T-cell (primary cell): ENCODE measurements at regions not wholly inside any gene's neighbourhood (a gene's known extent, or its start where the extent isn't known, plus 50 kb on each side); places are given as distances from the start of the nearest gene placed in this dataset.

Experiments used
- ATAC-seq, 4 experiments: fragments of 200-7000 bp in 3 of 4; fragments of 150-1000 bp in 1 of 4; cut with Tn5 transposase; replicated peaks in 1 of 4; 1 replicate in 3 of 4; 2 replicates in 1 of 4; pipeline ENCODE4 v1.10.0; 2021; ENCODE audit warnings: moderate library complexity in 3 of 4, mild to moderate bottlenecking in 2 of 4, moderate number of reproducible peaks in 1 of 4
- CTCF ChIA-PET, 2 donors: fragments of 300-600 bp; sonication (Branson Sonifier 250); formaldehyde crosslinking; loops; one replicate each; lab custom pipeline; 2022; ENCODE audit warnings: antibody characterized with exemption in 2 of 2; lab: Charles Lee
- POLR2A ChIA-PET, 2 donors: fragments of 300-600 bp; sonication (Branson Sonifier 250); formaldehyde crosslinking; loops; one replicate each; lab custom pipeline; 2022; ENCODE audit warnings: antibody characterized with exemption in 2 of 2; lab: Charles Lee
- DNase-seq, 35 experiments: peaks; one replicate each; pipeline versions ENCODE4 v3.0.0 to v3.0.0-alpha.2; 2013 to 2023
- H3K27ac ChIP-seq: one replicate; pipeline ENCODE4 v1.5.1; 2013; ENCODE audit warnings: low read length
- H3K27me3 ChIP-seq, 2 experiments: replicated peaks in 1 of 2; 1 replicate in 1 of 2; 2 replicates in 1 of 2; pipeline versions ENCODE4 v1.6.1 to v1.7.0; 2013; ENCODE audit warnings: low read length in 1 of 2, mixed read lengths in 1 of 2; ENCODE audit not compliant: control insufficient read depth in 2 of 2, insufficient read depth in 2 of 2; ENCODE audit errors: extremely low read depth in 1 of 2
- H3K36me3 ChIP-seq, 2 donors: 1 replicate in 1 of 2; 2 replicates in 1 of 2; pipeline versions ENCODE4 v1.6.1 to v1.7.0; 2013; ENCODE audit warnings: low read length in 1 of 2; ENCODE audit not compliant: control insufficient read depth in 2 of 2, insufficient read depth in 1 of 2; ENCODE audit errors: extremely low read depth in 1 of 2
- H3K4me1 ChIP-seq, 2 experiments: 1 replicate in 1 of 2; 2 replicates in 1 of 2; pipeline versions ENCODE4 v1.6.1 to v1.7.0; 2013; ENCODE audit warnings: low read length in 2 of 2, mixed read lengths in 1 of 2; ENCODE audit not compliant: insufficient read depth in 2 of 2, control insufficient read depth in 1 of 2; ENCODE audit errors: extremely low read depth in 1 of 2
- H3K4me3 ChIP-seq, 2 donors: 1 replicate in 1 of 2; 2 replicates in 1 of 2; pipeline versions ENCODE4 v1.5.1 to v1.7.0; 2013; ENCODE audit warnings: mild to moderate bottlenecking in 2 of 2, low read length in 1 of 2, moderate library complexity in 1 of 2; ENCODE audit not compliant: control insufficient read depth in 1 of 2; ENCODE audit errors: extremely low read depth in 1 of 2
- H3K9me3 ChIP-seq: 2 replicates; pipeline ENCODE4 v1.7.0; 2013
- H3K27ac Mint-ChIP-seq, 2 donors: one replicate each; pipeline ENCODE4 v1.8.0; 2020 to 2021; ENCODE audit warnings: mild to moderate bottlenecking in 2 of 2, mixed read lengths in 2 of 2
- H3K27me3 Mint-ChIP-seq, 2 donors: one replicate each; pipeline ENCODE4 v1.8.0; 2021 to 2022; ENCODE audit warnings: mixed read lengths in 2 of 2
- H3K36me3 Mint-ChIP-seq: one replicate; pipeline ENCODE4 v1.8.0; 2021; ENCODE audit warnings: mixed read lengths
- H3K4me1 Mint-ChIP-seq, 3 donors: one replicate each; pipeline ENCODE4 v1.8.0; 2020 to 2022; ENCODE audit warnings: mixed read lengths in 3 of 3, mild to moderate bottlenecking in 1 of 3
- H3K4me3 Mint-ChIP-seq, 3 donors: one replicate each; pipeline ENCODE4 v1.8.0; 2020 to 2022; ENCODE audit warnings: mild to moderate bottlenecking in 3 of 3, mixed read lengths in 3 of 3, moderate library complexity in 3 of 3
- H3K9me3 Mint-ChIP-seq, 3 donors: one replicate each; pipeline ENCODE4 v1.8.0; 2020 to 2022; ENCODE audit warnings: mixed read lengths in 3 of 3
- WGBS: methylation state at CpG from one replicate; pipeline ENCODE4 v1.1.5; 2013; ENCODE audit warnings: missing lambda C conversion rate; ENCODE audit not compliant: insufficient coverage; 5-methylcytosine and 5-hydroxymethylcytosine counted together

- Mint-ChIP-seq H3K27me3 (peaks cover 7 to 19% of the 10 kb centered on the region in 2 donors), H3K9me3 (peaks cover 0 to 9% (median 0%) of the 10 kb centered on the region in 3 donors), H3K4me3 (no peak overlapping the region), H3K4me1 (no peaks in the 10 kb centered on the region), H3K27ac (no peak overlapping the region), H3K36me3 (no peaks in the 10 kb centered on the region)
- CTCF ChIA-PET = no interaction called here
- Histone ChIP-seq H3K36me3 (no peaks in the 10 kb centered on the region), H3K4me1 (no peaks in the 10 kb centered on the region), H3K27ac (no peak overlapping the region), H3K27me3 (peaks cover 0 to 15% of the 10 kb centered on the region in 2 experiments), H3K4me3 (no peak overlapping the region), H3K9me3 (no peaks in the 10 kb centered on the region)
- ATAC-seq (no peak), DNase-seq (no peak)
- POLR2A ChIA-PET = no interaction called here
- 11% methylated on average over 3 of the region's 6 CpGs for whole genome bisulfite sequencing
These were observed 587.5 kb upstream of the B3GAT1 start for GRCh38 chr11:134999590-134999989.

GRCh38 chr11:134997652-134998320, 585.7 kb upstream of the B3GAT1 start:
- H3K9me3 Mint-ChIP-seq = peaks cover 0 to 9% (median 0%) of the 10 kb centered on the region in 3 donors
- no peaks in the 10 kb centered on the region for H3K36me3 ChIP-seq
- peaks cover 0 to 22% of the 10 kb centered on the region in 2 experiments for H3K27me3 ChIP-seq
- no peaks in the 10 kb centered on the region for H3K4me1 ChIP-seq
- ChIA-PET POLR2A (no interaction called here), CTCF (no interaction called here)
- ATAC-seq (no peak), DNase-seq (no peak)
- H3K4me1 Mint-ChIP-seq = no peaks in the 10 kb centered on the region
- H3K36me3 Mint-ChIP-seq = no peaks in the 10 kb centered on the region
- H3K27me3 Mint-ChIP-seq = peaks cover 19 to 25% of the 10 kb centered on the region in 2 donors
- no peak overlapping the region for H3K4me3 ChIP-seq
- no peak overlapping the region for H3K4me3 Mint-ChIP-seq
- no peak overlapping the region for H3K27ac ChIP-seq
- 92% methylated on average over 6 of the region's 11 CpGs for WGBS
- H3K9me3 ChIP-seq = no peaks in the 10 kb centered on the region
- no peak overlapping the region for H3K27ac Mint-ChIP-seq

DNA sequence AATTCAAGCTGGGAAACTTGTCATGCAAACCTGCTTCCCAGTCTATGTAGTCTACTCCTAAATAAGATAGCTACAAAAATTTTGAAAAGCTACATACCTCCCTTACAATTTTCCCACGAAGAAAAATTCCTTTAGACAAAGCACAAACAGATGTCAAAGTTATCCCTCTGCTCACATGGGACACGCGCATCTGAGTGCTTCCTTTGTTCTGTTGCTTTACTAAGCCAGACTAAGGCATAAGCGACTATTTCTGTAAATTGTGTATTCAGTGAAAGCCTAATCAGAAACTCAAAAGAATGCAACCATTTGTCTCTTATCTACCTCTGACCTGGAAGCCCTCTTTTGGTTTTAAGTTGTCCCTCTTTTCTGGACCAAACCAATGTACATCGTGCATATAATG, 583.7 kb upstream of the B3GAT1 start:
- Histone ChIP-seq H3K27me3 (peaks cover 0 to 22% of the 10 kb centered on the region in 2 experiments), H3K27ac (no peak overlapping the region), H3K4me1 (no peaks in the 10 kb centered on the region), H3K36me3 (no peaks in the 10 kb centered on the region), H3K9me3 (no peaks in the 10 kb centered on the region), H3K4me3 (no peak overlapping the region)
- CTCF ChIA-PET = no interaction called here
- peaks cover 0 to 3% (median 0%) of the 10 kb centered on the region in 3 donors for H3K9me3 Mint-ChIP-seq
- no peak overlapping the region for H3K4me3 Mint-ChIP-seq
- H3K27me3 Mint-ChIP-seq = peaks cover 19 to 25% of the 10 kb centered on the region in 2 donors
- POLR2A ChIA-PET = interaction anchor here in 1 of 2 donors (0.6 kb wide), 1 partner anchor 13 kb away, joined by 8 read pairs; no protein-coding TSS in a partner anchor
- no peaks in the 10 kb centered on the region for H3K36me3 Mint-ChIP-seq
- H3K4me1 Mint-ChIP-seq = no peaks in the 10 kb centered on the region
- DNase-seq (no peak), ATAC-seq (no peak)
- 40% methylated on average over 1 of the region's 5 CpGs for WGBS
- no peak overlapping the region for H3K27ac Mint-ChIP-seq

- Mint-ChIP-seq H3K36me3 (no peaks in the 10 kb centered on the region), H3K27me3 (peaks cover 19 to 23% of the 10 kb centered on the region in 2 donors), H3K27ac (no peak overlapping the region), H3K4me3 (no peak overlapping the region), H3K9me3 (no peaks in the 10 kb centered on the region), H3K4me1 (no peaks in the 10 kb centered on the region)
- Histone ChIP-seq H3K4me1 (no peaks in the 10 kb centered on the region), H3K9me3 (no peaks in the 10 kb centered on the region), H3K4me3 (no peak overlapping the region), H3K27ac (no peak overlapping the region), H3K36me3 (no peaks in the 10 kb centered on the region), H3K27me3 (peaks cover 0 to 17% of the 10 kb centered on the region in 2 experiments)
- DNase-seq = no peak
- ATAC-seq = no peak
- POLR2A ChIA-PET = no interaction called here
- CTCF ChIA-PET = no interaction called here
These were observed 582.4 kb upstream of the B3GAT1 start for GRCh38 chr11:134994431-134994830.

DNA sequence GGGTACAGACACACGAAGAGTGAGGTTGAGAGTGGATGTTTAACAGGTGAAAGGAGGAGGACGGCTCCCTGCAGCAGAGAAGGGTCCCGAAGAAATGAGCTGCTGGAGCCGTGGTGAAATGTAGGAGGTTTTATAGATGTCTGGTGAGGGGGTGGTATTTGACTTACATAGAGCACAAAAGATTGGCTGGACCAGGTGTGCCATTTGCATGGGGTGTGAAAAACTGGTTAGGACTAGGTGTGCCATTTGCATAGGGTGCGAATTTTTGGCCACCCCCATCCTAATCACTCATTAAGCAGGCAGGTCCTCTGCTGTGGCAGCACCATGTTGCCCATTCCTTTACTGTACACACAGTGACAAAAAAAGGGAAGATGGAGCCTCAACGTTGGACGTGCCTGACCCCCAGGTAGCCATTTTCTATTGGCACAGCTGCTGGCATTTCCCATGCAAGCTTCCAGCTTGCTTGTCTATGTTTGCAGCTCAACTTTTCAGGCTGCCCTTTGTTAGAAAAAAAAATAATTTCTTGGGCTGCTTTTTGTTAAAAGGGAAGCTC, 581.7 kb upstream of the B3GAT1 start:
- ChIA-PET CTCF (no interaction called here), POLR2A (no interaction called here)
- peaks cover 0 to 16% of the 10 kb centered on the region in 2 experiments for H3K27me3 ChIP-seq
- no peak overlapping the region for H3K27ac ChIP-seq
- H3K4me1 Mint-ChIP-seq = no peaks in the 10 kb centered on the region
- H3K36me3 Mint-ChIP-seq = no peaks in the 10 kb centered on the region
- no peak overlapping the region for H3K4me3 ChIP-seq
- no peak overlapping the region for H3K4me3 Mint-ChIP-seq
- H3K9me3 Mint-ChIP-seq = no peaks in the 10 kb centered on the region
- H3K9me3 ChIP-seq = no peaks in the 10 kb centered on the region
- no peaks in the 10 kb centered on the region for H3K36me3 ChIP-seq
- DNase-seq = no peak
- no peak for ATAC-seq
- peaks cover 20 to 23% of the 10 kb centered on the region in 2 donors for H3K27me3 Mint-ChIP-seq
- no peaks in the 10 kb centered on the region for H3K4me1 ChIP-seq
- 48% methylated on average over 4 of the region's 7 CpGs for WGBS
- no peak overlapping the region for H3K27ac Mint-ChIP-seq

GRCh38 chr11:134992981-134993380, 580.9 kb upstream of the B3GAT1 start:
- DNase-seq (no peak), ATAC-seq (no peak)
- ChIA-PET CTCF (no interaction called here), POLR2A (no interaction called here)
- no peak overlapping the region for H3K27ac Mint-ChIP-seq
- H3K27ac ChIP-seq = no peak overlapping the region
- no peak overlapping the region for H3K4me3 ChIP-seq
- no peak overlapping the region for H3K4me3 Mint-ChIP-seq
- H3K4me1 Mint-ChIP-seq = no peaks in the 10 kb centered on the region
- H3K36me3 Mint-ChIP-seq = no peaks in the 10 kb centered on the region
- 42% methylated on average over 4 of the region's 6 CpGs for WGBS
- H3K9me3 ChIP-seq = no peaks in the 10 kb centered on the region
- H3K27me3 ChIP-seq = peaks cover 0 to 17% of the 10 kb centered on the region in 2 experiments
- H3K9me3 Mint-ChIP-seq = no peaks in the 10 kb centered on the region
- peaks cover 26 to 27% of the 10 kb centered on the region in 2 donors for H3K27me3 Mint-ChIP-seq
- no peaks in the 10 kb centered on the region for H3K36me3 ChIP-seq
- no peaks in the 10 kb centered on the region for H3K4me1 ChIP-seq
